ENCODE measurements at regions not wholly inside any gene's neighbourhood (a gene's known extent, or its start where the extent isn't known, plus 50 kb on each side); places are given as distances from the start of the nearest gene placed in this dataset.

DNA sequence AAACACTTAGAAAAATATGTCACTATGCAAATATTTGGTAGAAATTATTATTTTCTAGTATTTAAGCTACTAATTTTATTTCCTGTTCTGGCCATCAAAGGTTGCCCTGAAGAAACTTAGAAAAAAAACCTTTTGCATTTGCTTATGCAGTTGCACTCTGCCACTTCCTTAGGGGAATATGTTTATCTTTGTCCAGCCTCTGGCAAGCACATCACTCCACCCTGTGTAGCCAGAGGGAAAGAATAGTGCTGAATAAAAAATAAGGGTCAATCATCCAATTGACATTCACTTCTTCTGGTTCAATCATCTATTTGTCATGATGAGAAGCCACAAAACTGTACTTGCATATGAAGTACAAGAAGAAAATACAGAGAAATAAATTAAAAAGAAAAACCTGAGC lies 72.8 kb downstream of the CETN3 start:
- TF ChIP-seq, protein P1, sequence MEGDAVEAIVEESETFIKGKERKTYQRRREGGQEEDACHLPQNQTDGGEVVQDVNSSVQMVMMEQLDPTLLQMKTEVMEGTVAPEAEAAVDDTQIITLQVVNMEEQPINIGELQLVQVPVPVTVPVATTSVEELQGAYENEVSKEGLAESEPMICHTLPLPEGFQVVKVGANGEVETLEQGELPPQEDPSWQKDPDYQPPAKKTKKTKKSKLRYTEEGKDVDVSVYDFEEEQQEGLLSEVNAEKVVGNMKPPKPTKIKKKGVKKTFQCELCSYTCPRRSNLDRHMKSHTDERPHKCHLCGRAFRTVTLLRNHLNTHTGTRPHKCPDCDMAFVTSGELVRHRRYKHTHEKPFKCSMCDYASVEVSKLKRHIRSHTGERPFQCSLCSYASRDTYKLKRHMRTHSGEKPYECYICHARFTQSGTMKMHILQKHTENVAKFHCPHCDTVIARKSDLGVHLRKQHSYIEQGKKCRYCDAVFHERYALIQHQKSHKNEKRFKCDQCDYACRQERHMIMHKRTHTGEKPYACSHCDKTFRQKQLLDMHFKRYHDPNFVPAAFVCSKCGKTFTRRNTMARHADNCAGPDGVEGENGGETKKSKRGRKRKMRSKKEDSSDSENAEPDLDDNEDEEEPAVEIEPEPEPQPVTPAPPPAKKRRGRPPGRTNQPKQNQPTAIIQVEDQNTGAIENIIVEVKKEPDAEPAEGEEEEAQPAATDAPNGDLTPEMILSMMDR (IDR thresholded peaks at IDR 0.05; ENCODE audit: extremely low read depth in 1 of 2, insufficient read depth in 1 of 2, low read depth in 1 of 2, low read length in 2 of 2), result no peak
- TF ChIP-seq MYC (IDR thresholded peaks at IDR 0.05; ENCODE audit: low read depth, low read length) (no peak), POLR2A (IDR thresholded peaks at IDR 0.05; ENCODE audit: low read depth, low read length) (no peak), EZH2 (IDR thresholded peaks at IDR 0.05; ENCODE audit: borderline replicate concordance, low read depth, low read length, severe bottlenecking) (no peak), POLR2AphosphoS5 (IDR thresholded peaks at IDR 0.05; ENCODE audit: insufficient read depth, low read depth, low read length) (no peak)
- TF ChIP-seq, protein P2, sequence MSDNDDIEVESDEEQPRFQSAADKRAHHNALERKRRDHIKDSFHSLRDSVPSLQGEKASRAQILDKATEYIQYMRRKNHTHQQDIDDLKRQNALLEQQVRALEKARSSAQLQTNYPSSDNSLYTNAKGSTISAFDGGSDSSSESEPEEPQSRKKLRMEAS (IDR thresholded peaks at IDR 0.05; ENCODE audit: insufficient read depth, insufficient read length), result no peak

All from endothelial cell of umbilical vein (primary cell).